ENCODE measurements at regions not wholly inside any gene's neighbourhood (a gene's known extent, or its start where the extent isn't known, plus 50 kb on each side); places are given as distances from the start of the nearest gene placed in this dataset.

DNA sequence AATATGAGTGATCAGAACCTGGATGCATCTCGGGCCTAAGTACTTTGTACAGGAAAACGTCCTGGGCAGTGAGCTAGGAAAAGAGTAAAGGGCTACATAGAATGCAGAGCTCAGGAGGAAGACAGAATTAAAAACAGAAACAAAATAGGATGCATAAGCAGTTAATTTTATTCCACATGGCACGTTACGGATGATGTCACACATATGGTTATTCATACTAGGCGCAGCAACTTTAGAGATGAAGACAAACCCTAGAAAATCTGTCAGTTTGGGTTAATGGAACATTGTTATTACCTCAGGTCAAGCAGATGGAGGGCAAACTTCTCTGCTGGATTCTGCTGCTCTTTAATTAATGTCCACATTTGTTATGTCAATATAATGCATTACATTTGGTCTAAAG, 445.4 kb downstream of the ANXA1 start:
- TF ChIP-seq, protein P1, sequence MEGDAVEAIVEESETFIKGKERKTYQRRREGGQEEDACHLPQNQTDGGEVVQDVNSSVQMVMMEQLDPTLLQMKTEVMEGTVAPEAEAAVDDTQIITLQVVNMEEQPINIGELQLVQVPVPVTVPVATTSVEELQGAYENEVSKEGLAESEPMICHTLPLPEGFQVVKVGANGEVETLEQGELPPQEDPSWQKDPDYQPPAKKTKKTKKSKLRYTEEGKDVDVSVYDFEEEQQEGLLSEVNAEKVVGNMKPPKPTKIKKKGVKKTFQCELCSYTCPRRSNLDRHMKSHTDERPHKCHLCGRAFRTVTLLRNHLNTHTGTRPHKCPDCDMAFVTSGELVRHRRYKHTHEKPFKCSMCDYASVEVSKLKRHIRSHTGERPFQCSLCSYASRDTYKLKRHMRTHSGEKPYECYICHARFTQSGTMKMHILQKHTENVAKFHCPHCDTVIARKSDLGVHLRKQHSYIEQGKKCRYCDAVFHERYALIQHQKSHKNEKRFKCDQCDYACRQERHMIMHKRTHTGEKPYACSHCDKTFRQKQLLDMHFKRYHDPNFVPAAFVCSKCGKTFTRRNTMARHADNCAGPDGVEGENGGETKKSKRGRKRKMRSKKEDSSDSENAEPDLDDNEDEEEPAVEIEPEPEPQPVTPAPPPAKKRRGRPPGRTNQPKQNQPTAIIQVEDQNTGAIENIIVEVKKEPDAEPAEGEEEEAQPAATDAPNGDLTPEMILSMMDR (IDR thresholded peaks at IDR 0.05; ENCODE audit: insufficient read depth, low read length, poor library complexity, severe bottlenecking) = no peak
- TF ChIP-seq EZH2phosphoT487 (conservative IDR thresholded peaks at IDR 0.05; ENCODE audit: low read length) = no peak

All from SU-DHL-6 (cell line).